Renal cortex interstitium (tissue), 11 donors: ENCODE measurements at regions not wholly inside any gene's neighbourhood (a gene's known extent, or its start where the extent isn't known, plus 50 kb on each side); places are given as distances from the start of the nearest gene placed in this dataset.
"Not testable (repeated sequence)": the region's sequence is repeated elsewhere in the genome, so short reads cannot be mapped to it uniquely, and the experiment has no call there.

ENCODE experiments used
- DNase-seq, 11 donors: peaks; one replicate each; pipeline ENCODE4 v3.0.0-alpha.2; 2013; ENCODE audit warnings: low read depth in 9 of 11, low spot score in 4 of 11; ENCODE audit errors: extremely low read depth in 1 of 11

DNA sequence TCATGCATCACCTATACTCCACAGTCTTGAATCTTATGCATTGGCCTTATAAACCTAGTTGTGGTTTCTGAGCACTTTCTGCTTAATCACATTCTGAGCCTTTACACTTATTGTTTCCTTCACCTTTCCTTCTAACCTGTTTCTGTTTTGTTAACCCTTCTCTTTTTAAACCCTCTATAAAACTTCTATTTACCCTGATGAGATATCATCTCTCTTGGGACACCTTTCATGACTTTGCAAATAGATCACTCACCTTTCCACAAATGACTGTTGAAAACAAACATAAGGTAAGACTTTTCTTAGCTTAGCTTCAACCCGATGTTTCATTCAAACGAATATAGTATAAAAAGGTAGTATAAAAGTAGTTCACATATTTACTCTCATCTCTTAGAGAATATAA lies 483.6 kb downstream of the FAM181B start:
- DNase-seq = no peak

DNA sequence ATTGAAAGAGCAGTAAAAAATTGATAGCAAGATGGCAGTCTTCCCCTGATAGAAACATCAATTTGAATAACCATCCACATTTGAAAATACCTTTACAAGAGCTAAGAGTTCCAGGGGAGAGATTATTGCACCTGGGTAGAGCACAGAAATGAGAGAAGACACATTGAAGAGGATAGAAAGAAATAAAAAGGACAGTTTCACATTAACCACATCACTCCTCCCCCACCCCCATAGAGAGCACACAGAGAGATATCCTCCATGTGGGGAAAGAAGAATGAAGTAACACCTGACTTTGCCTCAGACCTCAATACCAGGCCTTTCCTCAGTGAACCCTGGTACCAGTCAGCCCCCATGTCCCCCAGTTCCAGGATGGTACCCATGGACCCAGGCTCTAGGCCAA lies 486.7 kb downstream of the FAM181B start:
- no peak for DNase-seq

DNA sequence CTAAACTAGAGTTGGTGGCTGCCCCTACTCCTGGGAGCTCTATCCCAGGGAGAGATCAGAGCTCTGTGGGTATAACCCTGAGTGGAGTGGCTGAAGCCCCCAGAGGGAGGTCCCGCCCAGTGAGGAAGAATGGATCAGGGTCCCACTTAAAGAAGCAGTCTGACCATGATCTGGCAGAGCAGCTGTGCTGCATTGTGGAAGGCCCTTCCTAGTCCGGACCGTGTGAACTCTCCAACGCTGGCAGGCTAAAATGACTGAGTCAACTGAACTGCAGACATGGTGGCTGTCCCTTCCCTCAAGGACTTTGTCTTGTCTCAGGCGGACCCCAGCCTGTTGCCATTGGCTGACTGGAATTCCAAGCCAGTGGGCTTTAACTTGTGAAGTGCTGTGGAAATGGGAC lies 494.2 kb downstream of the FAM181B start:
- no peak for DNase-seq

DNA sequence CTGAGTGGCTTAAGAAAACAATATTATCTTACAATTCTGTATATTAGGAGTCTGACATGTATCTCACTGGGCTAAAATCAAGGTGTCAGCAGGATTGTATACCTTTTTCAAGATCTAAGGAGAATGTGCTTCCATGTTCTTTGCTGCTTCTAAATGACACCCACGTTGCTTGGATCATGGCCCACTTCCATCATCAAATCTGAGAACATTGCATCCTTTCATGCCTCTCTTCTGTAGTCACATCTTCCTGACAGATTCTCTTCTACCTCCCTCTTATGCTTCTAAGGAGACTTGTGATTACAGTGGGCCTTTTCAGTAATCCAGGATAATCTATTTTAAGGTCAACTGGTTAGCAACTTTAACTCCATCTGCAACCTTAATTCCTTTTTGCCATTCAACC lies 499.4 kb downstream of the FAM181B start:
- DNase-seq = no peak

DNA sequence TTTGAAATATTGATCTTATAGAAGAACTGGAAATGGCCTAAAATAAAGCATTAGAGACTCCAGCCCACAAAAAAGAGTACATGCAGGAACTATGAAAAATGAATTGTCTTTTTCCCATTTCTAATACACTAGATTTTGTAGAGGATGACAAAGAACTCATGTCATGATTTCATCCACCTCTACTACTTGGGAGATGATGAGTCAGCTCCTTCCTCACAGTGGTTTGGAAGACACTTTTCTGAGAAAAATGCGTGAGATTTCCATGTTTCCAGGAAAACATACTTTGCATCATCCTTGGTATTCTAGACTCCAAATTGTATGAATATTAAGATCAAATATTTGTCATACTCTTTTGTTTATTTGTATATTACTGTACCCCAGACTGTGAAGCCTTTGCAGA lies 500.5 kb downstream of the FAM181B start:
- DNase-seq = no peak

DNA sequence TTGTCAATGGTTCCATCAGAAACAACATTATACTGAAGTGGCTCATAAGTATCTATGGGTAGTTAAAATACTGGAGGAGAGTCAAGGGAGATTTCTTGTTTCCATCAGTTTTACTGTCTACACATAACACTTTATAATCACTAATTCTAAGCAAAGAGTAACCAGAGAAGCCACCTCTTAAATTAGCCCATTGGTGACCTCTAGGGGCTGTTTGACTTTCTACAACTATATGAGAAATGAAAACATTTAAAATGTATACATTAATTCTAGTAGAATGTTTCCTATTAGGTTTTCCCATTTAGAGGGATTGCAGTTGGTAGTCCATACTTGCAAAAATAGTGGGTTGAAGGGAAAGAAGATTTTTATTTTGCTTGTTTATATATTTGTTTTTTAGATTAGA lies 504.3 kb downstream of the FAM181B start:
- peak; percentile 6 to 35 (median 21) for DNase-seq

DNA sequence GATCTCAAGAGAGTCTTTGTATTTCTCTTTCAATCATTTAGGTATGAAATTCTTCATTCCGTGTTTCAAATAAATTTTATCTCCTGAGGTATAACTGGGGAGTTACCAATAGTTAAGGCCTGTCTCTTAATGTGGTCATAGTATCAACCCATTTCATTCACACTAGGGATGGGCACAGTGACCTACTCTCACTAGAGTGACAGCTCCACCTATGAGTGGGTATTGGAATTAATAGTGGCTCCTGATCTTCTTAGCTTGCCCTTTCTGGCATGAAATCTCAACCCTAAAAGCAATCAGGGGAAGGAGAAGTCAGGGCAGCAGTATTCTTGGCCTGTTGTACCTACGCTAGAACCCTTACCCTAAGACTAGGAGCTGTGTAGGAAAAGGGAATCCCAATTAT lies 507.7 kb downstream of the FAM181B start:
- no peak for DNase-seq

DNA sequence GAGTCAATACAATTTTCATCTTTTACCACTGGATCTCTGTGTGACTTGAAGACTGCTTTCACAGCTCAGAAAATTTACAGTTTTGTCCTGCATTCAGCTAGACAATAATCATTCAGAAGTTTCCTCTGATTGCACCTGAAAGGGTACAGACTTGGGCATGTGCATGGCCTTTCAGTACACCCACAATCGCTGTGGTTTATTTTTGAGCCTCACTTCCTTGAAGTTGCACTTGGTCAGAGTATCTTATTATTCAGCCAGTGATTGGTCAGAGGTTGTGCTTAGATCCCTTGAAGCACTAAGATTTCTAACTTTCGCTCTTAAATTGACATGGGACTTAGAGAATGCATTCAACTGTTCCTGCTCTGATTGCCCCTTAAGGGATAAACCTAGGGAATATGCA lies 508.2 kb downstream of the FAM181B start:
- DNase-seq = no peak

DNA sequence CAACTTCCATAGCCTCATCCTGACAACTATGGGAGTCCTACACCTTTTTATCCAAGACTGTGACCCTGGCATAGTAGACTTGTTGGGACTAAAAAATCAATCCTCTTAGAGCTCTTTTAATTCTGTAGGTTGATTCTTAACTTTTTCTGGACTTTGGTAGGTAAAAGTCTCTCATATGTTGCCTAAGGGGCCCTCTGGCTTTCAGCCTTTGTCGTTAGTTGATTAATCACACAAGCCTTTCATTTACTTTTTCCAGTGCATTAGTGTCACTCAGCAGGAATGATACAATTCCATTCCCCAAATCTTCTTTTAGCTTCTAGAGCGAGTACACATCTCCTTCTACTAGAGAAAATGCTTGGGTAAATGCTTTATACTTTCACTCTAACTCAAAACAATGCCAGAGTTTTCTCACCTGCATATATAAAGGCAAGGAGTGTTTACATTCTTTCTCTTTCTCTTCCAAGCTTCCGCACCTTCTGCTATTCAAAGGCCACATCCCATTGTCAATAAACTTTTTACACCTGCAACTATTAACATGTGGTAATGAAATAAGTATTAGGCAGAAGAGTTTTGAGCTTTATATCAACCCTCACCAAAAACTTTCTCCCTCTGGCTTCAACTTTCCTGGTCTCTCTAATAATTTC lies 516.6 kb downstream of the FAM181B start:
- DNase-seq = no peak

DNA sequence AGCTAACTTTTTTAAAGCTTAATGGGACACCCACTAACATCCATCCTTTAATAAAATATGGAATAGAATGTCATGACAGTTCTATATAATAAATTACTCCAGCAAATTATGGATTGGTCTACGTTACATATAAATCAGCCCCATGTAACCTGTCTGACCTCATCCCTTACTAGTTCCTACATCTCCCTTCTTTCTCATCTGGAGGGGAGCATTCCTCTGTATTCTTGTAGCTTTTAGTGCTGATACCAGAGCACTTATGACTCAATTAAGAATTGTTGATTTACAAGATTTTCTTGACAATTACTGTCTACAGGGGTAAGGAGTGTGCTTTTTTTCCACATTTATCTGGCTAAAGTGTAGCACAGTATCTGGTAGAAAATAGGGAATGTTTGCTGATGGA lies 523.7 kb downstream of the FAM181B start:
- no peak for DNase-seq

DNA sequence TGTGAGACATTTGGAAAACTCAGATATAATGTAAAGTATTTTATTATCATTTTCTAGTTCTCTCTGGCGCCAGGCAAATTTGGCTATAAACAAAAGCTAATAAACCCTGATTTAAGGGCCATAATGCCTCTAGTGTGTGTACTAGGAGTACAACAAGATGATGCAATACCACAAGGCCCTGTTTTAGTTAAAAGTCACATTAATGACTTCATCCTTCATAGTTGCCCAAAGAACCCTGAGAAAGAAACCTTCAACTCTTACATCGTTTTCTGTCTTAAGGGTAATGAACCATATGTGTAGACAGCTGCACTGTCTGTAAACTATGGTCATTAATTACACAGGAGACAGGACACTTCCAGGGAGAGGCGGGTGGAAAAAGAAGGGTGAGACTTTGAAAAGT lies 538.4 kb downstream of the FAM181B start:
- peak in 6 of 11 donors; percentile 32 to 62 (median 53) for DNase-seq

DNA sequence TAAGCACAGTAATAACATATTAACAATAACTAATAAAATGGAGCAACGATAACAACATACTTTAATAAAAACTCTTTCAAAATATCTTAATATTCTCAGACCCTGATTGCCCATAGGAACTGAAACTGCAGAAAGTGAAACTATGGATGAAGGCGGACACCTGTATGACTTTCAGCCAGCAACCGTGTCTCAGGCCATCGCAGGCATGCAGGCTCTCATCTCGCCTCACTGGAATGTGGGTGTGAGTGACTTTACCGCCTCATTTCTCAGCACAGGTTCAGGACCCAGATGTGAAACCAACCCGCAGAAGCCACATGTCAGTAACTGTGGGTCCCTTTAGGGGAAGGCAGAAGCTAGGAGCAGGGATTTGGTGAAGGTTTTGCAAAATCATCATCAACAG lies 539.1 kb downstream of the FAM181B start:
- no peak for DNase-seq

DNA sequence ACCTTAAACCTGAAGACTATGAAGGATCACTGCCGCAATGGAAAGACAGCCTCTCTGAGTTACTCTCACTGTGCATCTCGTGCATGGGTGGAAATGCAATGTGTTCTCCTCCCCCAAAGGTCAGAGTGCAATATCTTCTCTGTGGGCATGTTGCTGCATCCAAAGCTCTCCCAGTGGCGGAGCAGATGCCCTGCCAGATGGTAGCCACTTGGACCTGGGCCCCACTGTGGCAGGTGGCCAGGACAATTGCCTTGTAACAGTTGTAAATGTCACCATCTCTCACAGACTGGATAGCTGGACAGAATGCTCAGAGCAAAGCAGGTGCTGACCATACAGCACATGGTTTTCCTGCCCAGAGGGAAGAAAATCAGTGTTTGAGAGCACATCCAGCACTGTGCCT lies 542.0 kb downstream of the FAM181B start:
- no peak for DNase-seq

DNA sequence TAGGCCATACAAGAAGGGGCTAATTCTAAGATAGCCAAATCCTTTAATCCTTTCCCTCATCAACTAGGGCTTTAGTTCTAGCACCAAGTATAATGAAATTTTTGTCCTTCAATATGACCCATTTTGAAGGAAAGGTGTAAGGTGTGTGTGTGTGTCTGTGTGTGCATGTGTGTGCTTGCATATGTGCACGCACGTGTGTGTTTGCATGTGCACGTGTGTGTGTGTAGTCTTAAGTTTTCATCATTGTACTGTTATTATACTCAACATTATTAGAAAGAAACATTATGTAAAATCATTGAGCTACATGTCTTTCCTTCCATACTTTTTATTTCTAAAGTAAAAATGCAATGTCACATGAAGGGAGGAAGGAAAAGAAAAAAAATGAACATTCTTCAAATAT lies 547.7 kb downstream of the FAM181B start:
- no peak for DNase-seq

DNA sequence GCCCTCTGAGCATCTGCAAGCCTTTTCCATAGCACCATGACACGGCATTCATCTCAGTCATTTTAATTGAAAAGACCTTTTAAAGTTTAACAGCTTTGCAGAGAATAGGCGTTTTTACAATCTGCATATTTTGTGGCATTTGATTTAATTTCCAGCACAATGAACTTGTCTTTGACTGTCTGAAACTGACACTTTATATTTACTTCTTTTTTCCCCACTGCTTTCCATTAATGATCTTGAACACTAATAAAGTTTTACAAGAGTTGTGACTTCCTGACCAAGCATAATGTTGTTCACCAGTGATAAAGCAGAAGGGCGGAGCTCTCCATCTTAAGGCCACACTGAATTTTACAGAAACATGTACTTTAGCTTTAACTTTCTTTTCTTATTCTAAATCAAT lies 548.7 kb downstream of the FAM181B start:
- DNase-seq = peak in 1 of 11 donors; percentile 22

DNA sequence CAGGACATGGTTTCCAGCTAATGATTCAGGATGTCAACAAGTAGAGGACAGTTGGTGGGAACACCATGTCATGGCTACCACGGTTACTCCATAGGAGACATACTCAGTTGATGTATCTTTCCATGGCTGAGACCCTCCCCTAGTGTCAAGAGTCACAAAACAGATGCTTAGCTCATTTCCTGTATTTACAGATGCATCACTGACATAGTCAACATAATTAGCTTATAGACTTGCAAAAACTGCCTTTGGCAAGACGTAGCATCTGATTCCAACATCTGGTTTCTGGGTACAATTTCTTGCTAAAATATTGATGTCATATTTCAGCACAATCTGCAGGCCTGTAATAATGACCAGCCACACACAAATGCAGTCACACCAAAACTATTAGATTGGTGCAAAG lies 550.3 kb downstream of the FAM181B start:
- no peak for DNase-seq

DNA sequence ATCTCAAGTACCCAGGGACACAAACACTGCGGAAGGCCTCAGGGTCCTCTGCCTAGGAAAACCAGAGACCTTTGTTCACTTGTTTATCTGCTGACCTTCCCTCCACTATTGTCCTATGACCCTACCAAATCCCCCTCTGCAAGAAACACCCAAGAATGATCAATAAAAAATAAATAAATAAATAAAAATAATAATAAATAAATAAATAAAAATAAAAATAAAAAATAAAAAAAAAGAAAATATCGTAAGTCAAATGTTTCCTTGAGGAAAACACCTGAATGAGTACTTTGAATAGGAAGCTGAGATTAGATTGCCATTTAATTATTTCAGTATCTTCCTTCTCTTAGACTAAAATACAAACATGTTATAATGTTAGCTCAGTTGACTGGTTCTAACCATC lies 551.0 kb downstream of the FAM181B start:
- DNase-seq = not testable (repeated sequence)

DNA sequence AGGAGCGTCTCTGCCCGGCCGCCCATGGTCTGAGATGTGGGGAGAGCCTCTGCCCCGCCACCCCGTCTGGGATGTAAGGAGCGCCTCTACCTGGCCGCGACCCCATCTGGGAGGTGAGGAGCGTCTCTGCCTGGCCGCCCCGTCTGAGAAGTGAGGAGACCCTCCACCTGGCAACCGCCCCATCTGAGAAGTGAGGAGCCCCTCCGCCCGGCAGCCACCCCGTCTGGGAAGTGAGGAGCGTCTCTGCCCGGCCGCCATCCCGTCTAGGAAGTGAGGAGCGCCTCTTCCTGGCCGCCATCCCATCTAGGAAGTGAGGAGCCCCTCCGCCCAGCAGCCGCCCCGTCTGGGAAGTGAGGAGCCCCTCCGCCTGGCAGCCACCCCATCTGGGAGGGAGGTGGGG lies 551.9 kb downstream of the FAM181B start:
- not testable (repeated sequence) for DNase-seq

DNA sequence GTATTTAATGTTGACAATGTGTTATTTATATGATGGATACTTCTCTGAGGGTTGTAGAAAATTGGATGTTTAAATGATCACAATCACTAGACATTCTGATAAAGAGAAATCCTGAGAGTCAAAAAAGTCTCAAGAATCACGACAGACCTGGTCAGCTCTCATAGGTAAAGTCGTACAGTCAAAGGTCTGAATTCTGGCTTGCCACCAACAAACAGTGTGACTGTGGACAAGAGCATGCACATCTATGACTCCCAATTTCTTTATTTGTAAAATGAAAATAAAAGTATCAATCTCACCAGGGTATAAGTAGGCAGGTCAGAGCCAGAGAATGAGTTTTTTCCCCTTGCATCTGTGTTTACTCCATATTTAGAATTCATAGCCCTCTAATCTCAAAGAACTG lies 556.7 kb downstream of the FAM181B start:
- no peak for DNase-seq

DNA sequence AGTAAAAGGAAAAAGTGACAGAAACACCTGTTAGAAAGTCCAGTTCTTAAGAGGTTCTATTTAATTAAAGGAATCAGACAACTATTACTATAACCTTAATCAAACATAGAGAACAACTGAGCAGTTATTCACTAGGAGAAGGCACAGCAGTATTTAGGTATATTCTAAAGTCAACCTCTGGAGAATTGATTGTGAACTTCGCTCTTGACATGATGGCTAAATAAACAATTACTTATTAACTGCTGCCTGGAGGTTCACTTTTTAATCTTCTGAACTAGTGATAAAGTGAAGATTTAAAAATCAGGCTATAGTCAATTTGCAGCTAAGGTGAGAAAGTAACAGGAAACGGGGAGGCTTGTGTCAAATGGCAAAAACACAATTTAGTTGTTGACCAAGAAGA lies 557.3 kb downstream of the FAM181B start:
- no peak for DNase-seq

DNA sequence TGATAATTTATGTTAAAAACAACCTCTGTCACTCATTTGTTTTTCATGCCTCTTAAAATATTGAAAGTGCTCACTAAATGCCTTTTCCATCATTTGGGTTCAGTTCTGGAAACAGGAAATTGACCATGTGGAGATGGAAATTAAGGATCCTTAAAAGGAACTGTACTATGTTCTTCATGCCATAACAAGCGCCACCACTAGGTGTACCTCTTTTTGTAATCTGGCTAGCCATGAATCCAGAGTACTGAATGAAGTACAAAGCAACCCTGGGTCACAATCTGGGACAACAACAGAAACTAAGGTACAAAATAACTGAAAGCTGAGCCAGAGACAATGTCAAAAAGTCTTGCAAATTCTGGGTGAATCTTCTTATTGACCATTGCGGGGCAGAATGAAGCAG lies 559.1 kb downstream of the FAM181B start:
- DNase-seq = no peak

DNA sequence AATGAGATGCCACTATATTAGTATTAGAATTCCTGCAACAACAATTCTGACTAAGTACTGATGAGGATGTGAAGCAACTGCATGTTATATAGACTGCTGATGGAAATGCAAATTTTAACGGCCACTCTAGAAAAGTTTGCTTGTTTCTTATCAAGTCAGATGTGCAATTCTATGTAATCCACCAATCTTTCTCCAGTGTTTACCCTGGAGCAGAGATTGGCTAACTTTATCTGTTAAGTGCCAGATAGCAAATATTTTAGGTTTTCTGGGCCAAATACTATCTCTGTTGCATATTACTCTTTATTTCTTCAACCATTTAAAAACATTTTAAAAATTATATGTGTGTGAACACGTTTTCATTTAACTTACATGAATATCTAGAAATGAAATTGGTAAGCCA lies 586.9 kb downstream of the FAM181B start:
- DNase-seq = no peak
